ENCODE measurements at regions not wholly inside any gene's neighbourhood (a gene's known extent, or its start where the extent isn't known, plus 50 kb on each side); places are given as distances from the start of the nearest gene placed in this dataset.

DNA sequence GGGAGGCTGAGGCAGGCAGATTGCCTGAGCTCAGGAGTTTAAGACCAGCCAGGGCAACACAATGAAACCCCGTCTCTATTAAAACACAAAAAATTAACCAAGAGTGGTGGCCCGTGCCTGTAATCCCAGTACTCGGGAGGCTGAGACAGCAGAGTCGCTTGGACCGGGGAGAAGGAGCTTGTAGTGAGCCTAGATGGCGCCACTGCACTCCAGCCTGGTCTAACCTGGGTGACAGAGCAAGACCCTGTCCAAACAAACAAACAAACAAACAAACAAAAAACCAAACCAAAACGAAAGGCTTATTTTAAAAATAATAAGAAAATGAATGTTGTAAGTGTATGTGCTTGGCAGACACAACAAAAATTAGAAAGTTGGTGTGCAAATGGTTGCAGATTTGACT, 536.3 kb upstream of the PTPRD start:
- H3K4me3 ChIP-seq (ENCODE audit: low read depth, low read length, poor library complexity, severe bottlenecking) = no peak overlapping the region
- BruUV-seq (replicated peaks) = no TSS peak
- no peaks in the 10 kb centered on the region for H3K4me1 ChIP-seq (ENCODE audit: insufficient read depth, low read length, poor library complexity, severe bottlenecking)
- DNase-seq (ENCODE audit: low spot score) = no peak
- no peaks in the 10 kb centered on the region for H3K9me2 ChIP-seq (ENCODE audit: insufficient read depth, low read length)
- no peaks in the 10 kb centered on the region for H3K36me3 ChIP-seq (ENCODE audit: insufficient read depth, low read length)
- H4K20me1 ChIP-seq (ENCODE audit: insufficient read depth, low read length) = no peaks in the 10 kb centered on the region
- ChIA-PET CTCF (ENCODE audit: unreplicated experiment) (interaction anchor here (0.6 kb wide), 1 partner anchor 10 kb away, joined by 3 read pairs; no protein-coding TSS in a partner anchor), POLR2A (interaction anchor here (0.8 kb wide), 1 partner anchor 12 kb away, joined by 3 read pairs; no protein-coding TSS in a partner anchor)
- H3K79me2 ChIP-seq (ENCODE audit: insufficient read depth, low read depth, low read length) = no peaks in the 10 kb centered on the region
- no peak for TF ChIP-seq EZH2phosphoT487 (IDR thresholded peaks at IDR 0.05; ENCODE audit: borderline replicate concordance, low read depth, low read length)
- TF ChIP-seq, protein P1, sequence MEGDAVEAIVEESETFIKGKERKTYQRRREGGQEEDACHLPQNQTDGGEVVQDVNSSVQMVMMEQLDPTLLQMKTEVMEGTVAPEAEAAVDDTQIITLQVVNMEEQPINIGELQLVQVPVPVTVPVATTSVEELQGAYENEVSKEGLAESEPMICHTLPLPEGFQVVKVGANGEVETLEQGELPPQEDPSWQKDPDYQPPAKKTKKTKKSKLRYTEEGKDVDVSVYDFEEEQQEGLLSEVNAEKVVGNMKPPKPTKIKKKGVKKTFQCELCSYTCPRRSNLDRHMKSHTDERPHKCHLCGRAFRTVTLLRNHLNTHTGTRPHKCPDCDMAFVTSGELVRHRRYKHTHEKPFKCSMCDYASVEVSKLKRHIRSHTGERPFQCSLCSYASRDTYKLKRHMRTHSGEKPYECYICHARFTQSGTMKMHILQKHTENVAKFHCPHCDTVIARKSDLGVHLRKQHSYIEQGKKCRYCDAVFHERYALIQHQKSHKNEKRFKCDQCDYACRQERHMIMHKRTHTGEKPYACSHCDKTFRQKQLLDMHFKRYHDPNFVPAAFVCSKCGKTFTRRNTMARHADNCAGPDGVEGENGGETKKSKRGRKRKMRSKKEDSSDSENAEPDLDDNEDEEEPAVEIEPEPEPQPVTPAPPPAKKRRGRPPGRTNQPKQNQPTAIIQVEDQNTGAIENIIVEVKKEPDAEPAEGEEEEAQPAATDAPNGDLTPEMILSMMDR (conservative IDR thresholded peaks at IDR 0.05; ENCODE audit: low read length) = 0 out of 2 replicates have a peak, but pooled peaks have one; percentile 27
- intact Hi-C loops (cut with micrococcal nuclease; ENCODE audit: unreplicated experiment) = no loop called here
- H3K9me3 ChIP-seq (ENCODE audit: low read length) = no peaks in the 10 kb centered on the region
- no peak overlapping the region for H3K27ac ChIP-seq (ENCODE audit: low read depth, low read length, poor library complexity, severe bottlenecking)
- no peak overlapping the region for H3K4me2 ChIP-seq (ENCODE audit: low read length)
- no peak overlapping the region for H2AFZ ChIP-seq (ENCODE audit: low read length)

GRCh38 chr9:11158063-11158462, 545.3 kb upstream of the PTPRD start:
- no peaks in the 10 kb centered on the region for H3K4me1 ChIP-seq (ENCODE audit: insufficient read depth, low read length, poor library complexity, severe bottlenecking)
- no peak overlapping the region for H3K4me2 ChIP-seq (ENCODE audit: low read length)
- CTCF ChIA-PET (ENCODE audit: unreplicated experiment) = no interaction called here
- POLR2A ChIA-PET = interaction anchor here (0.6 kb wide), 1 partner anchor 21 kb away, joined by 4 read pairs; no protein-coding TSS in a partner anchor
- H3K36me3 ChIP-seq (ENCODE audit: insufficient read depth, low read length) = no peaks in the 10 kb centered on the region
- no peaks in the 10 kb centered on the region for H3K9me2 ChIP-seq (ENCODE audit: insufficient read depth, low read length)
- H3K79me2 ChIP-seq (ENCODE audit: insufficient read depth, low read depth, low read length) = no peaks in the 10 kb centered on the region
- H2AFZ ChIP-seq (ENCODE audit: low read length) = no peak overlapping the region
- TF ChIP-seq EZH2phosphoT487 (IDR thresholded peaks at IDR 0.05; ENCODE audit: borderline replicate concordance, low read depth, low read length) = no peak
- TF ChIP-seq, protein P1 (conservative IDR thresholded peaks at IDR 0.05; ENCODE audit: low read length) = no peak
- H3K27ac ChIP-seq (ENCODE audit: low read depth, low read length, poor library complexity, severe bottlenecking) = no peak overlapping the region
- BruUV-seq (replicated peaks) = no TSS peak
- no peak overlapping the region for H3K4me3 ChIP-seq (ENCODE audit: low read depth, low read length, poor library complexity, severe bottlenecking)
- DNase-seq (ENCODE audit: low spot score) = no peak
- intact Hi-C loops (cut with micrococcal nuclease; ENCODE audit: unreplicated experiment) = no loop called here
- H3K9me3 ChIP-seq (ENCODE audit: low read length) = no peaks in the 10 kb centered on the region
- no peaks in the 10 kb centered on the region for H4K20me1 ChIP-seq (ENCODE audit: insufficient read depth, low read length)

- ChIA-PET POLR2A (no interaction called here), CTCF (ENCODE audit: unreplicated experiment) (no interaction called here)
- no peaks in the 10 kb centered on the region for H3K9me2 ChIP-seq (ENCODE audit: insufficient read depth, low read length)
- no peak for DNase-seq (ENCODE audit: low spot score)
- no peaks in the 10 kb centered on the region for H3K4me1 ChIP-seq (ENCODE audit: insufficient read depth, low read length, poor library complexity, severe bottlenecking)
- intact Hi-C loops (cut with micrococcal nuclease; ENCODE audit: unreplicated experiment) = no loop called here
- H4K20me1 ChIP-seq (ENCODE audit: insufficient read depth, low read length) = no peaks in the 10 kb centered on the region
- no peak overlapping the region for H3K27ac ChIP-seq (ENCODE audit: low read depth, low read length, poor library complexity, severe bottlenecking)
- TF ChIP-seq, protein P1 (conservative IDR thresholded peaks at IDR 0.05; ENCODE audit: low read length) = no peak
- TF ChIP-seq EZH2phosphoT487 (IDR thresholded peaks at IDR 0.05; ENCODE audit: borderline replicate concordance, low read depth, low read length) = no peak
- no peaks in the 10 kb centered on the region for H3K36me3 ChIP-seq (ENCODE audit: insufficient read depth, low read length)
- no peaks in the 10 kb centered on the region for H3K9me3 ChIP-seq (ENCODE audit: low read length)
- no peak overlapping the region for H3K4me3 ChIP-seq (ENCODE audit: low read depth, low read length, poor library complexity, severe bottlenecking)
- no peak overlapping the region for H3K4me2 ChIP-seq (ENCODE audit: low read length)
- no TSS peak for BruUV-seq (replicated peaks)
- H3K79me2 ChIP-seq (ENCODE audit: insufficient read depth, low read depth, low read length) = no peaks in the 10 kb centered on the region
- no peak overlapping the region for H2AFZ ChIP-seq (ENCODE audit: low read length)
Measured at GRCh38 chr9:11158676-11159075, 545.9 kb upstream of the PTPRD start.

All from OCI-LY7 (cell line).